ENCODE measurements at regions not wholly inside any gene's neighbourhood (a gene's known extent, or its start where the extent isn't known, plus 50 kb on each side); places are given as distances from the start of the nearest gene placed in this dataset.
A peak's percentile ranks its signal among the peaks of the same experiment; 100 is the strongest.

DNA sequence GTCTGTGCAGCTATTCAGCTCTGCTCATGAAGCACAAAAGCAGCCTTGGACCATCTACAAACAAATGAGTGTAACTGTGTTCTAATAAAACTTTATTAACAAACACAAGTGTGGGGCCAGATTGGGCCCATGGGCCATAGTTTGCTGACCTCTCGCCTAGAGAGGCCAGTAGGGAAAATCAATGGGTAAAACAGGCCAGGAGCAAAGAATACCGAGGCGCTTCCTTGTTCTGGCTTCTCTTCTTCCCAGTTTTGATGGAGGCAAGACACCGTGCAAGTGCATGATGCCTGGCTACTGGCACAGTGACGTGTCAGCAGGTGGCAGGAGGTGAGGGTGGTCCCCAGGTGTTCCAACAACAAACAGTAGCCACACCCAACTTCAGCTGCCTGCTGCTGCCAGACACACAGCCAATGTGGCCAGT, 94.3 kb upstream of the SDK1 start:
- no peak for TF ChIP-seq CTCF (IDR thresholded peaks at IDR 0.05)
- H3K9me3 Mint-ChIP-seq (ENCODE audit: unreplicated experiment): no peaks in the 10 kb centered on the region
- H3K36me3 Mint-ChIP-seq (ENCODE audit: unreplicated experiment): no peaks in the 10 kb centered on the region
- no peaks in the 10 kb centered on the region for H3K4me1 Mint-ChIP-seq (ENCODE audit: unreplicated experiment)
- peaks cover 3% of the 10 kb centered on the region for H3K27me3 Mint-ChIP-seq (ENCODE audit: unreplicated experiment)
- H3K4me3 Mint-ChIP-seq (ENCODE audit: unreplicated experiment): no peak overlapping the region
- no peak overlapping the region for H3K27ac Mint-ChIP-seq (ENCODE audit: unreplicated experiment)
- DNase-seq (ENCODE audit: extremely low spot score, unreplicated experiment): peak; percentile 75

DNA sequence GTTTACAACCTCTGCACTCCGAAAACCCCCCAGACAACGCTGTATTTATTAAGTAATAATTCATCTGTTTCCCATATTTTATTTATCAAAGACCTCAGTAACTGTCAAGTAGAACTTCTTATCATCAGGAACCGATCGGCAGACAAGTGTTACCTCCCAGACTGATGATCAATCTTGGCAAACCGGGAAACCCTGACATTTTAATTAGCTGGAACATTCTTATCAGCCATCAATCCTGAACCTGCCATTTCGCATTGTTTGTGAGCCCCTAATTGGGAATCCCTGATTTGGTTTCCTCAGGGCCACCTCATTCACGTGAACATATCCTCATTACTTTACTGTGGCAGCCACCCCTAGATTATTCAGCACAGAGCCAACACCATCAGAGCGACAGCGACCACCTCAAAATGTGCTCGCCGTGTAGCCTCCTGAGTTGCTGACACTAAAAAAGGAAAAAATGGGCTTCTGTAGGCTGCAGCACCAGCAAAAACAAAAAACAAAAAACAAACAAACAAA, 93.6 kb upstream of the SDK1 start:
- Mint-ChIP-seq H3K4me1 (ENCODE audit: unreplicated experiment) (no peaks in the 10 kb centered on the region), H3K36me3 (ENCODE audit: unreplicated experiment) (no peaks in the 10 kb centered on the region), H3K9me3 (ENCODE audit: unreplicated experiment) (no peaks in the 10 kb centered on the region), H3K4me3 (ENCODE audit: unreplicated experiment) (no peak overlapping the region), H3K27ac (ENCODE audit: unreplicated experiment) (no peak overlapping the region), H3K27me3 (ENCODE audit: unreplicated experiment) (peaks cover 3% of the 10 kb centered on the region)
- DNase-seq (ENCODE audit: extremely low spot score, unreplicated experiment): peak; percentile 48
- no peak for TF ChIP-seq CTCF (IDR thresholded peaks at IDR 0.05)

- no peak overlapping the region for H3K27ac Mint-ChIP-seq (ENCODE audit: unreplicated experiment)
- H3K27me3 Mint-ChIP-seq (ENCODE audit: unreplicated experiment): peaks cover 3% of the 10 kb centered on the region
- TF ChIP-seq CTCF (IDR thresholded peaks at IDR 0.05): no peak
- no peaks in the 10 kb centered on the region for H3K9me3 Mint-ChIP-seq (ENCODE audit: unreplicated experiment)
- H3K4me1 Mint-ChIP-seq (ENCODE audit: unreplicated experiment): no peaks in the 10 kb centered on the region
- no peaks in the 10 kb centered on the region for H3K36me3 Mint-ChIP-seq (ENCODE audit: unreplicated experiment)
- peak; percentile 34 for DNase-seq (ENCODE audit: extremely low spot score, unreplicated experiment)
- H3K4me3 Mint-ChIP-seq (ENCODE audit: unreplicated experiment): no peak overlapping the region
These were observed 90.5 kb upstream of the SDK1 start for GRCh38 chr7:3210531-3210930.

GRCh38 chr7:3214090-3214413, 87.0 kb upstream of the SDK1 start:
- TF ChIP-seq CTCF (IDR thresholded peaks at IDR 0.05): no peak
- Mint-ChIP-seq H3K27ac (ENCODE audit: unreplicated experiment) (no peak overlapping the region), H3K36me3 (ENCODE audit: unreplicated experiment) (no peaks in the 10 kb centered on the region), H3K4me1 (ENCODE audit: unreplicated experiment) (peaks cover 4% of the 10 kb centered on the region), H3K4me3 (ENCODE audit: unreplicated experiment) (no peak overlapping the region), H3K9me3 (ENCODE audit: unreplicated experiment) (no peaks in the 10 kb centered on the region), H3K27me3 (ENCODE audit: unreplicated experiment) (peaks cover 14% of the 10 kb centered on the region)
- DNase-seq (ENCODE audit: extremely low spot score, unreplicated experiment): no peak

GRCh38 chr7:3215624-3216585, 85.1 kb upstream of the SDK1 start:
- Mint-ChIP-seq H3K27me3 (ENCODE audit: unreplicated experiment) (peaks cover 22% of the 10 kb centered on the region), H3K27ac (ENCODE audit: unreplicated experiment) (no peak overlapping the region), H3K9me3 (ENCODE audit: unreplicated experiment) (no peaks in the 10 kb centered on the region), H3K4me1 (ENCODE audit: unreplicated experiment) (peaks cover 4% of the 10 kb centered on the region), H3K4me3 (ENCODE audit: unreplicated experiment) (no peak overlapping the region), H3K36me3 (ENCODE audit: unreplicated experiment) (no peaks in the 10 kb centered on the region)
- peak; percentile 54 for DNase-seq (ENCODE audit: extremely low spot score, unreplicated experiment)
- no peak for TF ChIP-seq CTCF (IDR thresholded peaks at IDR 0.05)
